ENCODE measurements at regions not wholly inside any gene's neighbourhood (a gene's known extent, or its start where the extent isn't known, plus 50 kb on each side); places are given as distances from the start of the nearest gene placed in this dataset.
"Not testable (repeated sequence)": the region's sequence is repeated elsewhere in the genome, so short reads cannot be mapped to it uniquely, and the experiment has no call there.

DNA sequence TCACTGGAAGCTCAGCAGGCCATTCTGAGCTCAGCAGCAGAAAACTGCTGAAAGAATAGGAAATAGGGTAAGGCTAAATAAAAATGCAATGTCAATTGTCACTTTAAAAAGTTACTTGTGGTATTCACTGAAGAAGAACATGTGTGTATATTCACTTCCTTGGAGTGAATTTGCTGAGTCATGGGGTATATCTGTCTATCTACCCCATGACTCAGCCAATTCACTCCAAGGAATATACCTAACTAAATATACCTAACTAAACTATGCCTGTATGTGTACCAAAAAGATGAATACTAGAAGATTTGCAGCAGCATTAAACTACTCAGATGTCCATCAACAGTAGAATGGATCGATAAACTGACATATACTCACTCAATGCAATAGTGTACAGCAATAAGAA is 69.5 kb upstream of the KCNAB1 start:
- DNase-seq = no peak

DNA sequence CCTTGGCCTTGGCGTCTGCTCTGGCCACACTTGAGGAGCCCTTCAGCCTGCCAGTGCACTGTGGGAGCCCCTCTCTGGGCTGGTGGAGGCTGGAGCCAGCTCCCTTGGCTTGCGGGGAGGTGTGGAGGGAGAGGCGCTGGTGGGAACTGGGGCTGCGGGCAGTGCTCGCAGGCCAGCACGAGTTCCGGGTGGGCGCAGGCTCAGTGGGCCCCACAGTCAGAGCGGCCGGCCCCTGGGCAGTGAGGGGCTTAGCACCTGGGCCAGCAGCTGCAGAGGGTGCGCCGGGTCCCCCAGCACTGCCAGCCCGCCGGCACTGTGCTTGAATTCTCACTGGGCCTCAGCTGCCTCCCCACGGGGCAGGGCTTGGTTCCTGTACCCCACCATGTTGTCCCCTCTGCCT is 68.7 kb upstream of the KCNAB1 start:
- no peak for DNase-seq

DNA sequence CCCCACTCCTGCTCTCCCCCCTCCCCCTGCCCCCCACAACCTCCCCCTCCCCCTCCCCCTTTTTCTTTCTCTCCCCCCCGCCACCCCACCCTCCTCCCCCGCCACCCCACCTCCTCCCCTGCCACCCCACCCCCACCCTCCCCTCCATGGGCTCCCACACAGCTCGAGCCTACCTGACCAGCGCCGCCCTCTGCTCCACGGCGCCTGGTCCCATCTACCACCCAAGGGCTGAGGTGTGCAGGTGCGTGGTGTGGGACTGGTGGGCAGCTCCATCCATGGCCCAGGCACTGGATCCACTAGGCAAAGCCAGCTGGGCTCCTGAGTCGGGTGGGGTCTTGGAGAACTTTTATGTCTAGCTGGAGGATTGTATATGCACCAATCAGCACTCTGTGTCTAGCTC is 68.3 kb upstream of the KCNAB1 start:
- no peak for DNase-seq

DNA sequence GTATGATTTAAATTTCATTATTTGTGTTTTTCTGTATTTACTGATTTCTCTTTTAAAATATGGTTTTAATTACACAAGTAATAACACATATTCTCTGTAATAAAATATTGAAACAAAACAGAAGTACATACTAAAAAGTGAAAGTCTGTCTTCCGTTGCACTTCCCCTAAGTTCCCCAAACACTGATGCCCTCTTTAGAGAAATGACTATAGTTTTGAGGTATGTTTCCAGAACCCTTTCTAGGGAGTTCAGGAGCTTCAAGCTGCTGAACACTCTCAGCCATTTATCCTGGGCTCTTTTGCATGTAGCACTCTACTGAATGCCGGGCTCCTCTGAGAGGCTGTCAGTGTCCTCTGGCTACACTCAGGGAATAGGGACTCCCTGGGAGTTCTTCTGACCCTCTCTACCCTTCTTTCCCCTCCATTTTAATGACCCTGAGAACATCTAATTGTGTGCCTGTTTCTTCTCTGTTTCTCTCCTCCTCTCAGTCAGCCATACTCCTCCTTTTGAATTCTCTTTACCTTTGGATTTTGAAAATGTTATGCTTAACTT is 60.4 kb upstream of the KCNAB1 start:
- no peak for DNase-seq

DNA sequence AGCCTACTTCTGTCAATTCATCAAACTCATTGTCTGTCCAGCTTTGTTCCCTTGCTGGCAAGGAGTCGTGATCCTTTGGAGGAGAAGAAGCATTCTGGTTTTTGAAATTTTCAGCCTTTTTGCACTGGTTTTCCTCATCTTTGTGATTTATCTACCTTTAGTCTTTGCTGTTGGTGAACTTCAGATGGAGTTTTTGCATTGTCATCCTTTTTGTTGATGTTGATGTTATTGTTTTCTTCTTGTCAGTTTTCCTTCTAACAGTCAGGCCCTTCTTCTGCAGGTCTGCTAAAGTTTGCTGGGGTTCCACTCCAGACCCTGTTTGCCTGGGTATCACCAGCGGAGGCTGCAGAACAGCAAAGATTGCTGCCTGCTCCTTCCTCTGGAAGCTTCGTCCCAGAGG is 52.2 kb upstream of the KCNAB1 start:
- DNase-seq = not testable (repeated sequence)

DNA sequence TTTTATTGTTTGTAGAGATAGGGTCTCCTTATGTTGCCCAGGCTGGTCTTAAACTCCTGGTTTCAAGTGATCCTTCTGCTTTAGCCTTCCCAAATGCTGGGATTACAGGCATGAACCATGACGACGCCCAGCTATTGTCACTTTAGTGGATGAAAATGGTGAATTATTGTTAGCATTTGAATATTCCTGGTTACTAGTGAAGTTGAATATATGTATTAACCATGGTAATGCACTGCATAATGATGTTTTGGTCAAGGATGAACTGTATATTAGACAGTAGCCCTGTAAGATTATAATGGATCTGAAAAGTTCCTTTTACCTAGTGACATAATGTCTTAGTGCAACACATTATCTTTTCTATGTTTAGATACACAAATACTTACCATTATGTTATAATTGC is 50.4 kb upstream of the KCNAB1 start:
- no peak for DNase-seq
